ENCODE measurements at regions not wholly inside any gene's neighbourhood (a gene's known extent, or its start where the extent isn't known, plus 50 kb on each side); places are given as distances from the start of the nearest gene placed in this dataset.

- TF ChIP-seq EZH2 (optimal IDR thresholded peaks at IDR 0.05; ENCODE audit: low read depth, low read length) (no peak), CTCF (IDR thresholded peaks at IDR 0.05; ENCODE audit: low read length) (no peak)
These were observed 1313.7 kb upstream of the NRXN1 start for GRCh38 chr2:52345676-52346075.
